SK-N-MC (cell line): ENCODE measurements at regions not wholly inside any gene's neighbourhood (a gene's known extent, or its start where the extent isn't known, plus 50 kb on each side); places are given as distances from the start of the nearest gene placed in this dataset.

ENCODE experiments used
- DNase-seq: peaks from one replicate; pipeline ENCODE4 v3.0.0-alpha.2; 2011; ENCODE audit warnings: low read depth, low spot score
- H3K27ac ChIP-seq: fragments of 200-600 bp; sonication (generic); 2 replicates; pipeline ENCODE4 v1.5.1; 2016; ENCODE audit warnings: mixed run types
- H3K36me3 ChIP-seq: fragments of 200-600 bp; sonication (generic); 2 replicates; pipeline ENCODE4 v1.6.1; 2017; ENCODE audit warnings: antibody characterized with exemption, low read length, mixed read lengths; ENCODE audit not compliant: insufficient read depth
- H3K4me3 ChIP-seq: fragments of 200-600 bp; sonication (generic); 2 replicates; pipeline ENCODE4 v1.5.1; 2016
- H3K9ac ChIP-seq: fragments of 200-600 bp; sonication (generic); 2 replicates; pipeline ENCODE4 v1.8.0; 2017; ENCODE audit warnings: mixed run types, mixed read lengths; ENCODE audit not compliant: insufficient read length
- H3K9me3 ChIP-seq: fragments of 200-600 bp; sonication (generic); 2 replicates; pipeline ENCODE4 v1.6.1; 2017; ENCODE audit warnings: low read depth, mild to moderate bottlenecking, antibody characterized with exemption, low read length, moderate library complexity, mixed read lengths
- EZH2 ChIP-seq: fragments of 200-600 bp; sonication (generic); IDR thresholded peaks from one replicate; pipeline ENCODE4 v1.6.1; 2017; ENCODE audit warnings: antibody characterized with exemption
- FOXP2 ChIP-seq: optimal IDR thresholded peaks from 2 replicates; pipeline ENCODE3; 2011; ENCODE audit warnings: mild to moderate bottlenecking, moderate library complexity; ENCODE audit not compliant: insufficient read depth; ENCODE audit errors: extremely low read length, control extremely low read depth
- POLR2AphosphoS5 ChIP-seq: IDR thresholded peaks from 2 replicates; pipeline ENCODE4 v1.6.1; 2012; ENCODE audit warnings: mild to moderate bottlenecking, low read depth, low read length, borderline replicate concordance

DNA sequence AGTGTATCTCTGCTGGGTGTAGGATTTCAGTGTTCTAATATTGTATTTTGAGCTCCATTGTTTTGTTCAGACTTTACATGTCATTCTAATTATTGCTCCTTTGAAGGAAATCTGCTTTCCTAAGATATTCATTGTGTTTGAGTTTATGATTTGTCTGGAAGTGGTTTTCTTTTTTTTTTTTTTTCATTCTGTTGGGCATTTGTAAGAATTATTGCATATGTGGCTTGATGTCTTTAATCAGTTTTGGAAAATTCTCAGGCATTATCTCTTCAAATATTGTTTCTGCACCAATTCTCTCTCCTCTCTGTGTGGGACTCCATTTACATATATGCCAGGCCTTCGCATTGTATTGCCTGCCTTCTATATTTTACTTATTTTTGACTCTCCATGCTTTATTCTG lies 65.8 kb upstream of the RNU6-1 start:
- DNase-seq: no peak
- Histone ChIP-seq H3K36me3 (no peaks in the 10 kb centered on the region), H3K4me3 (no peak overlapping the region), H3K27ac (no peak overlapping the region), H3K9me3 (no peaks in the 10 kb centered on the region), H3K9ac (no peak overlapping the region)
- TF ChIP-seq FOXP2: no peak
- no peak for TF ChIP-seq POLR2AphosphoS5
- TF ChIP-seq EZH2: no peak

DNA sequence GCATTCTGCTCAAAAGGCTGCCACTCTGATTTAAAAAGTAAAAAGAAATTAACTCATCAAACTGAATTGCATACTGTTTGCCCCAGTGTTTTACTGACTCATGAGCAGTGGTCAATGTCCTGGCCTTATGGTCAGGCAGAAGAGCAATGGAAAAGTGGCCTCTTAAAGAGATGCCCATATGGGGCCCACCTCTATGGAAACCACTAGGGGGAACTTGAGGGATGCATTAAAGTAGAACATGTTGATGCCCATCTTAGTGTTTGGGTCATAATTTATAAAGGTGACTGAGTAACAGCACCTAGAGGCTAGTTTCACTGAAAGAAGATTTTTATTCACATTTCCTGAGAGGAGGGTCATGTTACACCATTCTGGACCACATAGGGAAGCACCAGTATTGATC lies 66.5 kb upstream of the RNU6-1 start:
- no peaks in the 10 kb centered on the region for H3K9me3 ChIP-seq
- TF ChIP-seq POLR2AphosphoS5: no peak
- no peak for TF ChIP-seq FOXP2
- TF ChIP-seq EZH2: no peak
- no peak overlapping the region for H3K27ac ChIP-seq
- no peaks in the 10 kb centered on the region for H3K36me3 ChIP-seq
- no peak overlapping the region for H3K4me3 ChIP-seq
- no peak for DNase-seq
- H3K9ac ChIP-seq: no peak overlapping the region

DNA sequence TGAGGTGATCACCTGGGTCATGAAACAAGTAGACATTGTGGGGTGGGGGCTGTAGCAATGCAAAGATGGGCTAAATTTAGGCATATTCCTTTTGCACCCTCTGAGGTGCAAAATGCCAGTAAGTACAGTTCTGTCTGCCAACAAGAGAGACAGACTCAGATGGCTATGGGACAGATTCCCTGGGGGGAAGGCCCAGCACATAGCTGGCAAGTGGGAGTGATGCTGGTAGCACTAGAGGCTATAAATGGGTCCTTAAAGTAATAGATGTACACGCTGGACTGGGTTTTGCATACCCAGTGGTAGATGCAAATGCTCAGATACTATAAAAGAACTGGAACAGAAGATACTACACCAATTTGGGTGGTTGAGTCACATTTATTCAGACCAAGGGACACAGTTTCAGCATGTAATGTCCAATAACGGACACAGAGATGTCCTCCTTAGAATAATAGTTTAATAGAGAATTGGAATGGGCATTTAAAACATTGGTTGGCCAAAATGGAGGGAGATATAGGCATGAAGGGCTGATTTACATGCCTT lies 67.4 kb upstream of the RNU6-1 start:
- H3K9me3 ChIP-seq: no peaks in the 10 kb centered on the region
- no peak overlapping the region for H3K27ac ChIP-seq
- no peak overlapping the region for H3K9ac ChIP-seq
- no peaks in the 10 kb centered on the region for H3K36me3 ChIP-seq
- DNase-seq: no peak
- TF ChIP-seq EZH2 (no peak), POLR2AphosphoS5 (no peak), FOXP2 (no peak)
- H3K4me3 ChIP-seq: no peak overlapping the region

DNA sequence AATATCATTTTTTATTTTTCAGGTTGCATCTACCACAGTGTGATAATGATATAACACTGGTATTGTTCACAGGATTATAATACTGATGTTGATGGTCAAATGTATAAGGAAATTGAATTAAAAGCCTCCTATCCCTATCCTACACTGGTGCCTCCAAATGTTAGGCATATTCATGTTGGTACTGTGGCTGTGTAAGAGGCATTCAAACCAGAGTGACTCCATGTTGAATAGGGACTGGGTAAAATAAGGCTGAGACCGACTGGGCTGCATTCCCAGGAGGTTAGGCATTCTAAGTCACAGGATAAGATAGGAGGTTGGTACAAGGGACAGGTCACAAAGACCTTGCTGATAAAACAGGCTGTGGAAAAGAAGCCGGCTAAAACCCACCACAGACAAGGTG lies 68.9 kb upstream of the RNU6-1 start:
- Histone ChIP-seq H3K36me3 (no peaks in the 10 kb centered on the region), H3K9ac (no peak overlapping the region), H3K9me3 (no peaks in the 10 kb centered on the region), H3K27ac (no peak overlapping the region), H3K4me3 (no peak overlapping the region)
- DNase-seq: no peak
- no peak for TF ChIP-seq POLR2AphosphoS5

DNA sequence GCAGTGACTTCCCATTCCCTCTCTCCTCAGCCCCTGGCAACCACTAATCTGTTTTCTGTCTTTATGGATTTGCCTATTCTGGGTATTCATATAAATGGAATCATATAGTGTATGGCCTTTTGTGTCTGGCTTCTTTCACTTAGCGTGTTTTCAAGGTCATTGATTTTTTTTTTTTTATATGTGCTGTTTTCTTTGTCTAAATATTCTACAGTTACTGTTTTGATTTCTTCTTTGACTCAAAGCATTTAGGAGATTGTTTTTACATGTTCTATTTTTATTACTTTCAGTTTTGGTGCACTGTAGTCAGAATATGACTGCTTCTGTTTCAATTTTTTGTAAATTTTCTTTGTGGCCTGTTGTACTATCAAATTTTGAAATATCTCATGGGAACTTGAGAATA lies 71.9 kb upstream of the RNU6-1 start:
- H3K9me3 ChIP-seq: no peaks in the 10 kb centered on the region
- no peaks in the 10 kb centered on the region for H3K36me3 ChIP-seq
- no peak for DNase-seq
- no peak overlapping the region for H3K27ac ChIP-seq
- no peak overlapping the region for H3K9ac ChIP-seq
- no peak overlapping the region for H3K4me3 ChIP-seq
- TF ChIP-seq POLR2AphosphoS5: no peak
- TF ChIP-seq FOXP2: no peak
- no peak for TF ChIP-seq EZH2

DNA sequence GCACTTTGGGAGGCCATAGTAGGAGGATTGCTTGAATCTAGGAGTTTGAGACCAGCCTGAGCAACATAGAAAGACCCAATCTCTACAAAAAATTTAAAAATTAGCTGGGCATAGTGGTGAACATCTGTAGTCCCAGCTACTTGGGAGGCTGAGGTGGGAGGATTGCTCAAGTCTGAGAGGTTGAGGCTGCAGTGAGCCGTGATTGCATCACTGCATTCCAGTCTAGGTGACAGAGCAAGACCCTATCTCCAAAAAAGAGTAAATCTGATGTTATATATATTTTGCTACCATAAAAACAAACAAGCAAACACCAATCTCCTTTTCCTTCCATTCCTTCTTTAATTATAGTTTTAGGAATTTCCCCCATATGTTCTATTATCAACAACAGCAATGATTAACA lies 74.2 kb upstream of the RNU6-1 start:
- no peaks in the 10 kb centered on the region for H3K9me3 ChIP-seq
- DNase-seq: no peak
- TF ChIP-seq FOXP2: no peak
- TF ChIP-seq EZH2: no peak
- no peak for TF ChIP-seq POLR2AphosphoS5
- no peak overlapping the region for H3K9ac ChIP-seq
- no peak overlapping the region for H3K4me3 ChIP-seq
- H3K27ac ChIP-seq: no peak overlapping the region; the same call in 1 of the 2 replicates
- H3K36me3 ChIP-seq: no peaks in the 10 kb centered on the region

GRCh38 chr15:67914537-67915460 lies 75.0 kb upstream of the RNU6-1 start:
- Histone ChIP-seq H3K27ac (peak overlapping the region; percentile 89), H3K9ac (peak overlapping the region; percentile 64), H3K4me3 (peak overlapping the region; percentile 46; the same call in 1 of the 2 replicates), H3K9me3 (no peaks in the 10 kb centered on the region), H3K36me3 (no peaks in the 10 kb centered on the region)
- DNase-seq: no peak
- TF ChIP-seq POLR2AphosphoS5: no peak
- no peak for TF ChIP-seq EZH2
- no peak for TF ChIP-seq FOXP2

DNA sequence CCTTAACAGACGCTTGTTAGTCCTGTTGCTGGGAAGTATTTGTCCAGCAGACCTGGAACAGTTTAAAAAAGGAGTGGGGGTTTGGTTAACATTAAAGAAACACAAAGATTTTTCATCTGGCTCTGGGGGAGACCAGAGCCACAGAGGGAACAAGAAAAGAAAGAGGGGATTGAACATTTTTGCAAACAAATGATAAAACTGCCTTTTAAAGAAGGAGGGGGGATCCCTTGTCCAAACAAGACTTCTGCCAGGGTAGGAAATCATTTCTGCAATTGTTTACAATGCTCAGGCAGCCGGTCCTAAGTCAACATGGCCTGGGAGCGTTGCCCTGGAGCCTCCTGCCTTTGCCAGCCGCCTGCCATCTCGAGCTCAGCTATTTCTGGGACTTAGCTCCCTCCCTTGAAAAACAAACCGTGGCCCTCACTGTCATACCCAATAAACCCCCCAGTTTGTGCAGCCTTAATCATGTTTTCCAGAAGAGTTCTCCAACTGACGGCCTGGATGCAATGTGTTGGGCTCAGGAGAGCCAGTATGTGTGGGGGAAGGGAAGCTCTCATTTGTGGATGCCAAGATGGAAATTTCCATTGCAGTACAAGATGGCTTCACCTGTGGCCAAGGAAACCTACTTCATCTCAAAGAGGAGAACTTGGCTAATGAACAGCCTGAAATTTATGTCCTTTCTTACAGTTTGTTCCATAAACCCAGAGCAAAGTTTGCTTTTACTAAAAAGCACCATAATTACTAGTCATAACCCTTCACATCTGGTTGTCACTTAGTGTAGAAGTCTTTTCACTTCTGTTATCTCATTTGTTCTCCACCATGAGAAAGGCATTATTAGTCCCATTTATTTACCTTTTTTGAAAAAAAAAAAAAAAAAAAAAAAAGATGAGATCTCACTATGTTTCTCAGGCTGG lies 75.9 kb upstream of the RNU6-1 start:
- no peak for TF ChIP-seq EZH2
- TF ChIP-seq POLR2AphosphoS5: no peak
- no peak for TF ChIP-seq FOXP2
- Histone ChIP-seq H3K9ac (peak overlapping the region; percentile 64), H3K36me3 (no peaks in the 10 kb centered on the region), H3K27ac (peak overlapping the region; percentile 89), H3K4me3 (peak overlapping the region; percentile 46; the same call in 1 of the 2 replicates), H3K9me3 (no peaks in the 10 kb centered on the region)
- no peak for DNase-seq
